Tibial nerve (tissue), 4 donors: ENCODE measurements at regions not wholly inside any gene's neighbourhood (a gene's known extent, or its start where the extent isn't known, plus 50 kb on each side); places are given as distances from the start of the nearest gene placed in this dataset.

Experiments used
- DNase-seq, 2 donors: peaks; one replicate each; pipeline ENCODE4 v3.0.0-alpha.2; 2019; ENCODE audit warnings: low spot score in 2 of 2
- H3K27ac ChIP-seq, 4 donors: fragments of 200-600 bp; sonication (generic) in 3 of 4; one replicate each; pipeline ENCODE4 v1.5.1; 2017 to 2019; ENCODE audit warnings: mild to moderate bottlenecking in 1 of 4
- H3K27me3 ChIP-seq, 2 donors: fragments of 200-600 bp; sonication (generic) in 1 of 2; one replicate each; pipeline versions ENCODE4 v1.5.1 to v1.6.0; 2017 to 2019
- H3K36me3 ChIP-seq, 3 donors: fragments of 200-600 bp; sonication (generic); one replicate each; pipeline ENCODE4 v1.5.1; 2018 to 2019
- H3K4me1 ChIP-seq, 4 donors: fragments of 200-600 bp; sonication (generic) in 3 of 4; one replicate each; pipeline ENCODE4 v1.5.1; 2017 to 2019
- H3K4me3 ChIP-seq, 4 donors: fragments of 200-600 bp; sonication (generic) in 3 of 4; one replicate each; pipeline ENCODE4 v1.5.1; 2017 to 2019; ENCODE audit warnings: mild to moderate bottlenecking in 1 of 4, moderate library complexity in 1 of 4
- H3K9me3 ChIP-seq, 4 donors: fragments of 200-600 bp; sonication (generic) in 3 of 4; one replicate each; pipeline ENCODE4 v1.5.1; 2017 to 2019
- EP300 ChIP-seq, 2 donors: sonication (generic); formaldehyde crosslinking; IDR thresholded peaks; one replicate each; pipeline ENCODE4 v1.6.1; 2017; ENCODE audit warnings: antibody characterized with exemption in 2 of 2, mild to moderate bottlenecking in 1 of 2
- POLR2A ChIP-seq, 2 donors: fragments of 450-650 bp; IDR thresholded peaks; one replicate each; pipeline ENCODE4 v1.6.1; 2017; ENCODE audit warnings: antibody characterized with exemption in 2 of 2, mild to moderate bottlenecking in 2 of 2, moderate library complexity in 2 of 2
- WGBS, 2 donors: methylation state at CpG; one replicate each; pipeline ENCODE4 v1.1.5; 2018; 5-methylcytosine and 5-hydroxymethylcytosine counted together
- TF ChIP-seq, protein P1 (sequence below), 5 experiments: fragments of 200-600 bp in 3 of 5; fragments of 450-650 bp in 2 of 5; sonication (generic) in 3 of 5; IDR thresholded peaks; one replicate each; pipeline ENCODE4 v1.5.1; 2016 to 2019; ENCODE audit warnings: antibody characterized with exemption in 5 of 5, mild to moderate bottlenecking in 3 of 5, moderate library complexity in 2 of 5

DNA sequence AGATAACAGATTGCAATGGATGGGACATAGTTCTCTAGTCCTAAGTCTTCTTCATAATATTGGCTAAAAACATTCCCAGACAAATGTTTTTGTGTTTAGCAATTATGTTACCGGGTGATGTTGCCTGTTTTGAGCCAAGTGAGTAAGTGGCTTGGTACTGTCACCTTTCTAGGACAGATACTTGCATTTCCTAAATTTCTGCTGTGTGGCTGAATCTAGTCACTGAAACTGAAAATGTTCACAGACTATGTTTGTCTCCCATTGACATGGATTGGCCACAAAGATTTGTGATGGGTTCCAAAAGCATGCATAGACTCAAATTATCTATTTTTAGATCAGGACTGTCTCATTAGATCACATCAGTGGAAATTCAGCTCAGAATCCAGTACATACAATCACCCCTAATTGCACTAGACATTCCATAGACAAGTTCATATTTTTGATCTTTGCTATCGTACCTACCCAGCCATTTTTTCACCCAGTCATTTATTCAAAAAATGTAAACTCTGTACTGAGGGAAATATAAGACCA, 1222.1 kb upstream of the AUTS2 start:
- no peak overlapping the region for H3K4me3 ChIP-seq
- peaks cover 0 to 8% (median 0%) of the 10 kb centered on the region in 4 donors for H3K9me3 ChIP-seq
- 51 to 63% methylated on average over 2 of the region's 2 CpGs for WGBS, 2 donors
- H3K36me3 ChIP-seq, result no peaks in the 10 kb centered on the region
- H3K4me1 ChIP-seq, result no peaks in the 10 kb centered on the region
- H3K27ac ChIP-seq, result no peak overlapping the region
- no peak for TF ChIP-seq POLR2A (IDR thresholded peaks at IDR 0.05)
- no peak for TF ChIP-seq EP300 (IDR thresholded peaks at IDR 0.05)
- TF ChIP-seq, protein P1, sequence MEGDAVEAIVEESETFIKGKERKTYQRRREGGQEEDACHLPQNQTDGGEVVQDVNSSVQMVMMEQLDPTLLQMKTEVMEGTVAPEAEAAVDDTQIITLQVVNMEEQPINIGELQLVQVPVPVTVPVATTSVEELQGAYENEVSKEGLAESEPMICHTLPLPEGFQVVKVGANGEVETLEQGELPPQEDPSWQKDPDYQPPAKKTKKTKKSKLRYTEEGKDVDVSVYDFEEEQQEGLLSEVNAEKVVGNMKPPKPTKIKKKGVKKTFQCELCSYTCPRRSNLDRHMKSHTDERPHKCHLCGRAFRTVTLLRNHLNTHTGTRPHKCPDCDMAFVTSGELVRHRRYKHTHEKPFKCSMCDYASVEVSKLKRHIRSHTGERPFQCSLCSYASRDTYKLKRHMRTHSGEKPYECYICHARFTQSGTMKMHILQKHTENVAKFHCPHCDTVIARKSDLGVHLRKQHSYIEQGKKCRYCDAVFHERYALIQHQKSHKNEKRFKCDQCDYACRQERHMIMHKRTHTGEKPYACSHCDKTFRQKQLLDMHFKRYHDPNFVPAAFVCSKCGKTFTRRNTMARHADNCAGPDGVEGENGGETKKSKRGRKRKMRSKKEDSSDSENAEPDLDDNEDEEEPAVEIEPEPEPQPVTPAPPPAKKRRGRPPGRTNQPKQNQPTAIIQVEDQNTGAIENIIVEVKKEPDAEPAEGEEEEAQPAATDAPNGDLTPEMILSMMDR (IDR thresholded peaks at IDR 0.05), result no peak
- H3K27me3 ChIP-seq, result no peaks in the 10 kb centered on the region
- DNase-seq, result no peak

DNA sequence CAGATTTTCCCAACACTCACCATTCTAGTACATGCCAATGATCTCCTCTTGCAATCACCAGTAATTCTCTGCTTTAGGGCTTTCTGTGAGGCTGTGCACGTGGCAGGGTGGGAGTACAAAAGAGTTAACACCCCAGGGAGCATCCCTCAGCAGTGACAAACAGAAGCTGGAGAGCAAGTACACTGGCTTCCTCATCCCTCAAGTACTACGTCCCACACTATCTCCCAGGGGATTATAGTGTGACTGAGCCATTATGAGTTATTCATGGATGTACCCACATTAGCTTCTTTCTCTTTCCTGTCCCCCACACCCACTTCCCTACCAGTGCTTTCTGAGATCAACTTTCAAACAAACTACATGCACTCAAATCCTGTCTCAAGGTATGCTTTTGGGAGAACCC, 1216.5 kb upstream of the AUTS2 start:
- no peaks in the 10 kb centered on the region for H3K4me1 ChIP-seq
- peaks cover 0 to 20% (median 2%) of the 10 kb centered on the region in 4 donors for H3K9me3 ChIP-seq
- no peak overlapping the region for H3K27ac ChIP-seq
- H3K27me3 ChIP-seq, result no peaks in the 10 kb centered on the region
- no peak for DNase-seq
- H3K4me3 ChIP-seq, result no peak overlapping the region
- TF ChIP-seq, protein P1 (IDR thresholded peaks at IDR 0.05), result no peak
- no peak for TF ChIP-seq POLR2A (IDR thresholded peaks at IDR 0.05)
- no peak for TF ChIP-seq EP300 (IDR thresholded peaks at IDR 0.05)
- no peaks in the 10 kb centered on the region for H3K36me3 ChIP-seq
- WGBS, 2 donors, result 36 to 41% methylated on average over 2 of the region's 2 CpGs

DNA sequence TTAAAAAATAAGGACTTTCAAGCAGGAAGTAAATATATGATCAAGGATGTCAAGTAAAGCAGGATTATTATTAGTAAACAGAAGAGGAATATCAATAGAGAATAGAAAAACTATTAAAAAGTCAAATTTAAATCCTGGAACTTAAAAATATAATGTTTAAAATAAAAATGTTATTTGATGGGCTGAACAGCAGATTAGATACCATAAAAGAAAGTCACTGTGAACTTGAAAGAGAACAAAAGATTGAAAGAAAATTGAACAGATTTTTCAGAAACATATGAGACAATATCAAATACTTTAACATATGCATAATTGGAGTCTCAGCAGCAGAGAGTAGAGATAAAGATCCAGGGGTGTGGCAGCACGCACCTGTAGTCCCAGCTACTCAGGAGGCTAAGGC, 1213.7 kb upstream of the AUTS2 start:
- TF ChIP-seq EP300 (IDR thresholded peaks at IDR 0.05), result no peak
- TF ChIP-seq, protein P1 (IDR thresholded peaks at IDR 0.05), result no peak
- TF ChIP-seq POLR2A (IDR thresholded peaks at IDR 0.05), result no peak
- no peaks in the 10 kb centered on the region for H3K4me1 ChIP-seq
- WGBS, 2 donors, result 89 to 90% methylated on average over 1 of the region's 1 CpG
- DNase-seq, result no peak
- H3K4me3 ChIP-seq, result no peak overlapping the region
- H3K36me3 ChIP-seq, result no peaks in the 10 kb centered on the region
- H3K9me3 ChIP-seq, result peaks cover 0 to 20% (median 2%) of the 10 kb centered on the region in 4 donors
- H3K27me3 ChIP-seq, result no peaks in the 10 kb centered on the region
- no peak overlapping the region for H3K27ac ChIP-seq

DNA sequence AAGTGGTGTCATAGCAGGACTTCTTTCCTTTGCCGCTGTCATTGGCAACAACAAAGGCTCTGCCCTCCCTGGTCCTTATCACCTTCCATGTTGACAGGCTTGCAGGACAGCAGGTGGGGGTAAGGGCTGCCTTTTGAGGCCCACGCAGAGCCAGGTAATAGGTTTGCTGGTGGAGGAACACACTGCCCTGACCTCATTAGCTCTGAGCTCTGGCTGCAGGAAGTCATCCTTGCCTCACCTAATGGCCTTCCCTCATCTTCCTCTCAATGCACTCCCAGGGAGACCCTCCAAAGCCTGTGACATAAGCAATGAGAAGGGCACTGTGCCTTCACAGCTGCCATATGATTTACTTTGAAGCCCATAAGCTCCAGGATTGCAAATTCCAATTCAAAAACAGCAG, 1205.2 kb upstream of the AUTS2 start:
- WGBS, 2 donors, result 39 to 61% methylated on average over 2 of the region's 2 CpGs
- H3K36me3 ChIP-seq, result no peaks in the 10 kb centered on the region
- no peak for DNase-seq
- H3K9me3 ChIP-seq, result no peaks in the 10 kb centered on the region
- no peak overlapping the region for H3K27ac ChIP-seq
- TF ChIP-seq, protein P1 (IDR thresholded peaks at IDR 0.05), result no peak
- TF ChIP-seq POLR2A (IDR thresholded peaks at IDR 0.05) (no peak), EP300 (IDR thresholded peaks at IDR 0.05) (no peak)
- no peaks in the 10 kb centered on the region for H3K27me3 ChIP-seq
- H3K4me3 ChIP-seq, result no peak overlapping the region
- no peaks in the 10 kb centered on the region for H3K4me1 ChIP-seq

DNA sequence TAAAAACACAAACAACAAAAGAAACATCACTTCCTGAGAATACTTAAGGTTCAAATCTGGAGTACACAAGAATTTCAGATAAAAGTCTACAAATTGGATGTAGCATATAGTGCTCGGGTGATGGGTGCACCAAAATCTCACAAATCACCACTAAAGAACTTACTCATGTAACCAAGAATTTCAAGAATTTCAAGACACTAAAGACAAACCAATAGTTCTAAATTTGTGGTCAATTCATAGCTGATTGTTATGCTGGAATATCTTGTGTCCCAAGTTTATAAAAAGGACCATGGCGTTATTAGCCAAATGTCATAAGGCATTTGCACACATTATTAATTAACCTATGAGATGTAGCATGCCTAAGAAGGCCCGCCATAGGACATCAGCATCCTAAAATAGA, 1204.1 kb upstream of the AUTS2 start:
- Histone ChIP-seq H3K4me1 (no peaks in the 10 kb centered on the region), H3K27ac (no peak overlapping the region), H3K36me3 (no peaks in the 10 kb centered on the region), H3K27me3 (no peaks in the 10 kb centered on the region), H3K9me3 (no peaks in the 10 kb centered on the region), H3K4me3 (no peak overlapping the region)
- DNase-seq, result no peak
- no peak for TF ChIP-seq POLR2A (IDR thresholded peaks at IDR 0.05)
- TF ChIP-seq, protein P1 (IDR thresholded peaks at IDR 0.05), result no peak
- TF ChIP-seq EP300 (IDR thresholded peaks at IDR 0.05), result no peak
- WGBS, 2 donors, result 76% methylated on average over 3 of the region's 3 CpGs
